HL-60 (cell line): ENCODE measurements at regions not wholly inside any gene's neighbourhood (a gene's known extent, or its start where the extent isn't known, plus 50 kb on each side); places are given as distances from the start of the nearest gene placed in this dataset.

ENCODE experiments used
- TF ChIP-seq, protein P1 (sequence below): IDR thresholded peaks from 2 replicates; pipeline ENCODE4 v1.6.1; 2012; ENCODE audit warnings: low read depth; ENCODE audit not compliant: insufficient replicate concordance
- TF ChIP-seq, protein P2 (sequence below): IDR thresholded peaks from one replicate; pipeline ENCODE4 v1.5.1; 2011; ENCODE audit warnings: low read length, control low read depth, inconsistent platforms; ENCODE audit not compliant: insufficient read depth

DNA sequence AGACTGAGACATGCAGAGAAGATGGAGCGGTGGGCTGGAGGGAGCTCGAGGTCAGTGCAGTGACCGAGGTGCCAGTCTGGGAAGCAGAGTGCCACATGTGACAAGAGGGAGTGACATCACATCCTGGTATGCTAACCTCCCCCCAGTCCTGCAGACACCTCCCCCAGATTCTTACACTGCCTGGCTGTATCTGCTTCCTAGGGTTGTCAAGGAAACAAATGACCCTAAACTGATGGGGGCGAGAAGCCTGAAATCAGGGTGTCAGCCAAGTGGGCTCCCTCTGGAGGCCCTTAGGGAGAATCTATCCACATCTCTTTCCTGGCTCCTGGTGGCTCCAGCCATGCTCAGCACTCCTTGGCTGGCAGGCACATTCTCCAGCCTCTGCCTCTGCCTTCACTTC, 316.1 kb upstream of the ZMIZ1 start:
- TF ChIP-seq, protein P1, sequence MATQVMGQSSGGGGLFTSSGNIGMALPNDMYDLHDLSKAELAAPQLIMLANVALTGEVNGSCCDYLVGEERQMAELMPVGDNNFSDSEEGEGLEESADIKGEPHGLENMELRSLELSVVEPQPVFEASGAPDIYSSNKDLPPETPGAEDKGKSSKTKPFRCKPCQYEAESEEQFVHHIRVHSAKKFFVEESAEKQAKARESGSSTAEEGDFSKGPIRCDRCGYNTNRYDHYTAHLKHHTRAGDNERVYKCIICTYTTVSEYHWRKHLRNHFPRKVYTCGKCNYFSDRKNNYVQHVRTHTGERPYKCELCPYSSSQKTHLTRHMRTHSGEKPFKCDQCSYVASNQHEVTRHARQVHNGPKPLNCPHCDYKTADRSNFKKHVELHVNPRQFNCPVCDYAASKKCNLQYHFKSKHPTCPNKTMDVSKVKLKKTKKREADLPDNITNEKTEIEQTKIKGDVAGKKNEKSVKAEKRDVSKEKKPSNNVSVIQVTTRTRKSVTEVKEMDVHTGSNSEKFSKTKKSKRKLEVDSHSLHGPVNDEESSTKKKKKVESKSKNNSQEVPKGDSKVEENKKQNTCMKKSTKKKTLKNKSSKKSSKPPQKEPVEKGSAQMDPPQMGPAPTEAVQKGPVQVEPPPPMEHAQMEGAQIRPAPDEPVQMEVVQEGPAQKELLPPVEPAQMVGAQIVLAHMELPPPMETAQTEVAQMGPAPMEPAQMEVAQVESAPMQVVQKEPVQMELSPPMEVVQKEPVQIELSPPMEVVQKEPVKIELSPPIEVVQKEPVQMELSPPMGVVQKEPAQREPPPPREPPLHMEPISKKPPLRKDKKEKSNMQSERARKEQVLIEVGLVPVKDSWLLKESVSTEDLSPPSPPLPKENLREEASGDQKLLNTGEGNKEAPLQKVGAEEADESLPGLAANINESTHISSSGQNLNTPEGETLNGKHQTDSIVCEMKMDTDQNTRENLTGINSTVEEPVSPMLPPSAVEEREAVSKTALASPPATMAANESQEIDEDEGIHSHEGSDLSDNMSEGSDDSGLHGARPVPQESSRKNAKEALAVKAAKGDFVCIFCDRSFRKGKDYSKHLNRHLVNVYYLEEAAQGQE, result no peak
- TF ChIP-seq, protein P2, sequence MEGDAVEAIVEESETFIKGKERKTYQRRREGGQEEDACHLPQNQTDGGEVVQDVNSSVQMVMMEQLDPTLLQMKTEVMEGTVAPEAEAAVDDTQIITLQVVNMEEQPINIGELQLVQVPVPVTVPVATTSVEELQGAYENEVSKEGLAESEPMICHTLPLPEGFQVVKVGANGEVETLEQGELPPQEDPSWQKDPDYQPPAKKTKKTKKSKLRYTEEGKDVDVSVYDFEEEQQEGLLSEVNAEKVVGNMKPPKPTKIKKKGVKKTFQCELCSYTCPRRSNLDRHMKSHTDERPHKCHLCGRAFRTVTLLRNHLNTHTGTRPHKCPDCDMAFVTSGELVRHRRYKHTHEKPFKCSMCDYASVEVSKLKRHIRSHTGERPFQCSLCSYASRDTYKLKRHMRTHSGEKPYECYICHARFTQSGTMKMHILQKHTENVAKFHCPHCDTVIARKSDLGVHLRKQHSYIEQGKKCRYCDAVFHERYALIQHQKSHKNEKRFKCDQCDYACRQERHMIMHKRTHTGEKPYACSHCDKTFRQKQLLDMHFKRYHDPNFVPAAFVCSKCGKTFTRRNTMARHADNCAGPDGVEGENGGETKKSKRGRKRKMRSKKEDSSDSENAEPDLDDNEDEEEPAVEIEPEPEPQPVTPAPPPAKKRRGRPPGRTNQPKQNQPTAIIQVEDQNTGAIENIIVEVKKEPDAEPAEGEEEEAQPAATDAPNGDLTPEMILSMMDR, result no peak
